GM19397 (cell line): ENCODE measurements at regions not wholly inside any gene's neighbourhood (a gene's known extent, or its start where the extent isn't known, plus 50 kb on each side); places are given as distances from the start of the nearest gene placed in this dataset.

ENCODE experiments used
- ATAC-seq: cut with Tn5 transposase; IDR thresholded peaks from one replicate; pipeline ENCODE4 v1.9.1; 2021; ENCODE audit warnings: mild to moderate bottlenecking, moderate library complexity; ENCODE audit not compliant: unreplicated experiment

DNA sequence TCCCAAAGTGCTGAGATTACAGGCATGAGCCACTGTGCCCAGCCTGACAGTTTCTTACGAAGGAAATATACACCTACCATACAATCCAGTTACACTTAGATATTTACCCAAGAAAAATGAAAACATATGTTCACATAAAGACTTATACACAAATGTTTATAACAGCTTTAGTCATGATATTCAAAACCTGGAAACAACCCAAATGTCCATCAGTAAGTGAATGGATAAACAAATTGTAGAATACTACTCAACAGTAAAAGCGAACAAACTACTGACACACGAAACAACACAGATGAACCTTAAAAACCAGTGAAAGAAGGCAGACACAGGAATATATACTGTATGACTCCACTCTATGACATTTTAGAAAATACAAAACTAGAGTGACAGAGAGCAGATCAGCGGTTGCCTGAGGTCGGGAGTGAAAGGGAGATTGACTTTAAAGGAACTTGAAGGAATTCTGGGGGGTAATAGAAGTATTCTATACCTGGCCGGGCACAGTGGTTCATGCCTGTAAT is 83.6 kb downstream of the SPRING1 start:
- ATAC-seq: no peak

DNA sequence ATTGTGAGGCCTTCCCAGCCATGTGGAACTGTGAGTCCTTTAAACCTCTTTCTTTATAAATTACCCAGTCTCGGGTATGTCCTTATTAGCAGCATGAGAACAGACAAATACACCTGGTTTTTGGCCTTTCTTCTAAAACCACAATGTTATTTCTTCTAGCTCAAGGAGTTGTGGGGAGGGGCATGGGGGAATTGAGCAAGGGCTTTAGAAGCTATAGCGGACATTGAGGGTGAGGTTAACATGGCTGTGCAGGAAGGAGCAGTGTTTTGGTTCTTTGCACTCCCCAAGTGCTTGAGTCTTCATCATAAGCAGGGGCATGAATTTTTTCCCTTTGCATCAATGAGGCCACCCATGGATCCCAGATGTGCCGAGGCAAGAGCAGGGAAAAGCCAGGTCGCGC is 86.8 kb downstream of the SPRING1 start:
- no peak for ATAC-seq

DNA sequence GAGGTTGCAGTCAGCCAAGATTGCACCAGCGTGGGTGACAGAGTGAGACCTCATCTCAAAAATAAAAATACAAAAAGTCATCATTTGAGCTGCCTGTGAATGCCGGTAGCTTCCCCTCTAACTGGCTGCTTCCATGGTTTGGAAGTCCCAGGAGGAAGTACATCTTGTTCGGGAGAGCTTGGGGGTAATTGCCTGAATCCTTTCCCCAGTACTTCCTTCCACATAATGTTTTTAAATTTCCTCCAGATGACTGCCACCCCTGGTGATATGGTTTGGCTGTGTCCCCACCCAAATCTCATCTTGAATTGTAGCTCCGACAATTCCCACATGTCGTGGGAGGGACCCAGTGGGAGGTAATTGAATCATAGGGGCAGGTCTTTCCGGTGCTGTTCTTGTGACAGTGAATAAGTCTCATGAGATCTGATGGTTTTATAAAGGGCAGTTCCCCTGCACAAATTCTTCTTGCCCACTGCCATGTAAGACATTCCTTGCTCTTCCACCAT is 87.2 kb downstream of the SPRING1 start:
- ATAC-seq: no peak

DNA sequence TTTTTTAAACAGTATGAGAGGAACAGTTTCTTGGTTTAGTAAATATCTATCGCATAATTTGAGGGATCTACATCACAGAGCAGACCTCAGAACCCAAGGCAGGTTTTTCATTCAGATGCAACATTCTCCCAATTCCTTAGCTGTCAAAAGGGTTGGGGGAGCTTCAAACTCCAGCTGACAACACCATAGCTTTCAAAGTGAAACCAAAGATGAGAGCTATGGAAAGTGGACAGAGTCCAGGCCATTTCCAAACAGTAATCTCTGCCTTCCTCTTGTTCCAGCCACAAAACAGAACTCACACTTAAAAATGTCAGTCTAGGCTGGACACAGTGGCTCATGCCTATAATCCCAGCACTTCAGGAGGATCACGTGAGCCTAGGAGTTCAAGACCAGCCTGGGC is 87.8 kb downstream of the SPRING1 start:
- no peak for ATAC-seq

DNA sequence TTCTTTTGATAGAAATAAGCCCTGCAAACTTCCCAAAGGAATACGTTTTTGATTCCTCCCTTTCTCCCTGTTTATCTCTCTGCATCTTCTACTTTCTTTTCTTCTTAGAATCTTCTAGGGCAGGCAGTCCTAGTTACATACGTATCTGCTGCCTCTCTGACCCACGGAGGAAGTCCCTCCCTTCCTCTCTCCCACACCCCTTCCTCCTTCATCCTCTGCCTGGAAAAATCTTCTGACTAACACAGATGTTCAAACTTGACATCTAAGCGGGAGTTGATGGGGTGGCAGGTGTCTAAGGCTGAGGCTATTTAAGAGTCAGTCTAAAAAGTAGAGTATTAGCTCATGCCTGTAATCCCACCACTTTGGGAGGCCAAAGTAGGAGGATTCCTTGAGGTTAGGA is 88.6 kb downstream of the MAP1LC3B2 start:
- no peak for ATAC-seq

DNA sequence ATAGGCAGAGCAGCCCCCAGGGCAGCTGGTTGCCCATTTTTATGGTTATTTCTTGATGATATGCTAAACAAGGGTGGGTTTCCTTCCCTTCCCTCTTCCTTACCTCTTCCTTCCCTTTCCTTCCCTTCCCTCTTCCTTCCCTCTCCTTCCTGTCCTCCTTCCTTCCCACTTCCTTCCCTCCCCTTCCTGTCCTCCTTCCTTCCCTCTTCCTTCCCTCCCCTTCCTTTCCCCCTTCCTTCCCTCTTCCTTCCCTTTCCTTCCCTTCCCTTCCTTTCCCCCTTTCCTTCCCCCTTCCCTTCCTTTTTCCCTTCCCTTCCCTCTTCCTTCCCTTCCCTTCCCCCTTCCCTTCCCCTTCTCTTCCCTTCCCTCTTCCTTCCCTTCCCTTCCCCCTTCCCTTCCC is 87.7 kb downstream of the MAP1LC3B2 start:
- ATAC-seq: no peak

DNA sequence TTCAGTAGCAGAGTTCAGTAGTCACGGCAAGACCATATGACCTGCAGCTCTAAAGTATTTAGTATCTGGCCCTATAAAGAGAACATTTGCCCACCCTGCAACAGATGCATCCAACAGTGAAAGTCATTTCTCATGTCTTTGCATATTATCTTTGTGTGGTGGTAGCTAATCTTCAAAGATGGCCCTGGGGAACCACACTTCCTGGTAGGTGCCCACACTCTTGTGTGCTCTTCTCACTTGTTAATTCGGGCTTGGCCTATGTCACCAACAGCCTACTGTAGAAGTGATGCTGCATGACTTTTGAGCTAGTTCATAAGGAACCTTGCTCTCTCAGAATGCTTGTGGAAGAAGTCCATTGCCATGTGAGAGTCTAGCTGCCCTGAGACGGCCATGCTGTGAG is 85.6 kb downstream of the MAP1LC3B2 start:
- no peak for ATAC-seq

DNA sequence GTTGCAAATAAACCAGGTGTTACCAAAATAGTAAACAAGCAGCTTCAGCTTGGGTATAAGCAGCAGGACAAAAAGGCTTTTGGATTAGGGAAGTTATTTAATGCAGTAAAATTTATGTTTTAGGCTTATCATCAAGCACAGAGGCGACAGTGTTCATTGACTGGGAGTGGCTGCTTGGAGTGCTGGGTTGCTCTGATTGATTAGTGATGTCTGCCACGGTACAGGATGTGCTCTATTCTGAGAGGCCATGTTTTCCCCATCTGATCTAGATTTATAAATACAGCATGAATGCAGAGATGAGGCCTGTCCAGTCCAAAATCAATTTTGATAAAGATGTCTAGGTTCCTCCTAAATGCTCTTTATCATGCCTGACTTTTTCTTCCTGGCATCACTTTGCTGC is 83.5 kb downstream of the MAP1LC3B2 start:
- no peak for ATAC-seq

DNA sequence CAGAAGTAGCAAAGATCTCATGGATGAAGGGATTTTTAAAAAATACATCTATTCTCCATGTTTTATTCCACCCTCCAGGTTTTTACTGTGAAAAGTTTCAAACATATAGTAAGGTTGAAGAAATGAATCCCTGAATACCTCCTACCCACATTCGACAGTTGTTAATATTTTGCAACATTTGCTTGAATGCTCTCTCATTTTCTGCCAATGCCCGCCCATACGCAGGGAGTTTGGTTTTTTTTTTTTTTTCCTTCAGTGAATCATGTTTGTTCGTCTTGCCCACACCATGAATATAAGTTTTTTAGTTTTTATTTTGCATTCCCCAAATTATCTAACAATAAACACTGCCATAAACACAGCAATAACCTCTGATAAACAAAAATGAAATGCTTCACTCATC is 82.9 kb downstream of the MAP1LC3B2 start:
- ATAC-seq: no peak

DNA sequence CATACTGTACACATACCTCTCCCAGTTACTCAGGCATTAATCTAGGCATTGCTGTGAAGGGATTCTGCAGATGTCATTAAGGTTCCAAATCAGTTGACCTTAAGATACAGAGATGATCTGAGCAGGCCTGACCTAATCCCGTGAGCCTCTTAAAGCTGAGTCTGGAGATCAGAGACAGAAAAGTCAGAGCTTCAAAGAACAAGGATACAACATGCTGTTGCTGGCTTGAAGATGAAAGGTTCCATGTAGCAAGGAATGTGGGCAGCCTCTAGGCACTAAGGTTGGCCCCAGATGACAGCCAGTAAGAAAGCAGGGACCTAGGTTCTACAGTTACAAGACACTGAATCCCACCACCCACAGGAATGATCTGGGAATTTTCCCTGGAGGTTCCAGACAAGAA is 81.1 kb downstream of the MAP1LC3B2 start:
- ATAC-seq: no peak

DNA sequence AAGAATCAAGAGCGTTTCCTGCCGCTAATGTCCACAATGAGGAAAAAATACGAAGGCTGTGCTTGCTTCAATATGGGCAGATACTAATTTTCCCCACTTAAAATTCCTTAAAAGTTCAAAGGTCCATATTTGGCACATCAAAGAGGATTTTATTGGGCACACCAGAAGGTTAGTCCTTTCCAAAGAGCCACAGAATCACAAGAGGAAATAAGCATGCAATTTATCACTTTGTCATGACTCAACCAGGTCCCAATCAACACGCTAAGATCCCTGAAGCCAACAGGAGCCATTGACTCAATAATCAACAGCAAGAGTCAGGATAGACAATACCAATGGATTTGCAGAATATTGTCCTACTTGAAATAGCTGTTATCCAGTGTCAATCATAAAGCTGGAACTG is 80.6 kb downstream of the MAP1LC3B2 start:
- no peak for ATAC-seq

DNA sequence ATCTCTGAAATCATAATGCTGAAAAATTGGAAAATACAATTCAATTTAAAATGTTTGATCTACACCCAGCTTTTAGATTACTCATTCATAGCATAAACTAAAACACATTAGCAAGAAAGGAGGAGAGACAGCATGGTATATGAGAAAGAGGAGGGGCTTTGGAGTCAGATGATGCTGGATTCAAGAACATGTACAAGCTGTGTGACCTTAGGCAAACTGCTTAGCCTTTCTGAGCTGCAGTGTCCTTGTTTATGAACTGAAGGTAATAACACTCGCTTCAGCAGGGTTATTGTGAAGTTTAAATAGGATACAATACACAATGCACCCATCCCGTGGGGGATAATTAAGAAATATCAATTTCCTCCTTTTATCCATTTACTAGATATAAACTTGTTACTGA is 79.2 kb downstream of the MAP1LC3B2 start:
- ATAC-seq: no peak

DNA sequence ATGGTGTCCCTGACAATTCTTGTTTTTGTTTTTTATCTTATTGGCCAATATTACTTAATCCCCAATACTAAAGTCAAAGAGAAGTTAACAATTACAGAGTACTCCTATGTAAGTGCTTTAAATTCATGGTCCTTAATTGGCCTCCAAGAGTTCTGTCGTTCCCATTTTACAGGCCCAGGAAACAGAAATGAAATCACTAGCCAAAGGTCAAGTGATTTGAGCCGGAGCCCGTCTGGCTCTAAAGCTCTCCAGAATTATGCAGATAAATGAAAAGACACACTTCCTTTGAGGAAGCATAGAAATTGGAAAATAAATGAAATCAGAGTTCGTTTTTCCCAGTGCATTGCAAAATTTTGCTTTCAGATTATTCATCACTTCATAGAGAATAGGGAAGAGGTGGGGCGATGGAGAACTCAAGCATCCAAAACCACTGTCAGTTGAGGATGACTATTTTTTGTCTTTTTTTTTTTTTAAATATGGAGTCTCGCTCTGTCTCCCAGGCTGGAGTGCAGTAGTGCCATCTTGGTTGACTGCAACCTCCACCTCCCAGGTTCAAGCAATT is 78.5 kb downstream of the MAP1LC3B2 start:
- no peak for ATAC-seq

DNA sequence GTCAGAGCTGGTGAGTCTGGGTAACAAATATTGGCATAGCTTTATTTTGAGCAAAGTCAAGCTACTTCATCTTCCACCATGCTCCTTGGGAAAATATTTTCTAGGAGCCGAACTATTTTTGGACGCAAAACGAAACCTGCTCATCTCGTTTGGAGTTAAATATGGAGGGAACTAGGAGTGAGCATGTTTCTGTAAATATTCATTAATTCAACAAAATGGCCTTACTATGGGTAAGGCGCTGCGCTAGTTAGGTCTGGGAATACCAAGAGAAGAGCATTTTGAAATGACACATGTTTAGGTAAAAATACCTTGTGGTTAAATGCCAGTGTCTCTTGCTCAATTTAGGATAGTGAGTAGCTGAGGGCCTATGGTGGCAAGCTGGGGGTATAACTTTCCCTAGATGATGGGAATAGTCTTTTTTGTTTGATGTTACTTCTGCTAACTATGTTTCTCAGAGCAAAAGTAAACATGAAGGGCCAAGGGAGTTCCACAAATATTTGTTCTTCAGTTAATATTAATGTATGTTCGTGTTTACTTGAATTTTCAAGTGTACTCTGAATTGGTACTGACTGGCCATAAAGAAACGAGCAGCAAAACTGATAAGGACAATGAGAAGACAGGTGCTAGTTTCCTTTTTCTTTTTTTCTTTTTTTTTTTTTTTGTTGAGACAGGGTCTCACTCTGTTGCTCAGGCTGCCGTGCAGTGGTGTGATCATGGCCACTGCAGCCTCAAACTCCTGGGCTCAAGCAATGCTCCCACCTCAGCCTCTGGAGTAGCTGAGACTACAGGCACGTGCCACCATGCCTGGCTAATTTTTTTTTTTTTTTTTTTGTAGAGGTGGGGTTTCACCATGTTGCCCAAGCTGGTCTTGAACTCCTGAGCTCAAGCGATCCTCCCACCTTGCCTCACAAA is 77.7 kb downstream of the MAP1LC3B2 start:
- no peak for ATAC-seq

DNA sequence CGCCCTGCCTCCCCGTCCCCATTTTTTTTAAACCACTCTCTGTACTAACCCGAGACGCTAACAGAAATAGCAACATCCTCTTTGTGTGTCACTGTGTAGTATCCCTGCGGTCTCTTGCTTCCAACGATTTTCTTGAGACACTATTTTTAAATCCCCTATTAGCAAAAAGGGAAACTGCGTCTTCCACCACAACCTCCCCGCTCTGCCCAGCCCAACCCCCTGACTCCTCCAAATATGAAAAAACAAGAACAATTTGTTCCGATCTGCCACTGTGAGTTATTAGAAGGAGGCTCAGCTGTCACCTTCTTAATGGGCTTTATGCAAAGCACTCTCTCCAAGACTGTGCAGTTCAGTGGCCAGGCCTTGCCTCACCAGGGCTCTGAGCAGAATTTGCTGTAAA is 76.3 kb downstream of the MAP1LC3B2 start:
- ATAC-seq: no peak

DNA sequence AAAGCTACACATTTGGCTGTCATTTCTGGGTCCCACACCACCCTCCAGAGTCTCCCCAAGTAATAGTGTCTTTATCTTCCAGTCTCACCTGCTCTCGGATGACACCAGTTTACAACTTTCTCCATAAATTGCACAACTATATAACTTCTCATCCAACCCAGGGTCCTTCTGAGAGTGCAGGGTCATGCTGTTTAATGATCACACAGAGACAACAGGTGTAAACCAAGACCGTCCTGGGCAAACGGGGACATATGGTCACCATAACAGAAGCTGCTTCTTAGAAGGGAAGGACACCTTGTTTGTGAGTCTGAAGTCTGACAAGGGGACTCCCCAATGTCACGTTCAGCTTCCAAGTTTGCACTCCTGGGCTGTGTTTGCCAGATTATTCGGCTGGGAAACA is 74.3 kb downstream of the MAP1LC3B2 start:
- ATAC-seq: no peak

DNA sequence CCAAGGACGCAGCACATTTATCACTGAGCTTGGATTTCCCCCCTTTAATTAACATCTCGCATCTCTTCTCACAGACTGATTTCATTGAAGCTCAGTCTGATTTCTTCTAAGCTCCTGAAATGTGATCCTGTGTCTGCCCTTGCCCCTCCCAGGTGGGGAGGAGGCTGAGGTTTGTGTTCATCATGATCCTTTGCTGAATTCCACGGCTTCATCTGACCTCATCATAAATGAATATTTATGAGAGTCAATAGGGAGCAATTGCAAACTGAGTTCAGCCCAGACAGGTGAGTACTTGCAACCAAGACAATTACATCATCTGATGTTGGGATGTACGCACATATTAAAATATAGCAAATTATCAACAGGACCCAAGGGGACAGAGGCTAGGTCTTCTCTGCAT is 72.4 kb downstream of the MAP1LC3B2 start:
- ATAC-seq: no peak

DNA sequence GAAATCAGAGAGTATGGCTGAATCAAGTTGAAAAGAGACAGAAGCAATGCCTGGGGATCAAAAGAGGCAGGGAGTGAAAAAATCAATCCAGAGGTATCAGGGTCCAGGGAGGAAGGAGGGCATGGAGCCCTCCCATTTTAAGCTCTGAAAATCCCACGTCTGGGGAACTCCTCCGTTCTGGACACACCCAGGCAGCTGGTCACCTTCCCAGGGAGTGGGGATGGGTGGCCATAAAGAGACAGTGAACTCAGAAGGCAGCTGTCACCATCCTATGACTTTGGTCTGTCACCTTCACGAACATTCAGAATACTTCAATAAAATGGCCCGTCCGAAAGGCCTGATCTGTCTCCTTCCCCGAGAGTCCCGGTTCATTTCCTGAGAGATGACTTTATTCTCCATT is 71.6 kb downstream of the MAP1LC3B2 start:
- ATAC-seq: no peak

DNA sequence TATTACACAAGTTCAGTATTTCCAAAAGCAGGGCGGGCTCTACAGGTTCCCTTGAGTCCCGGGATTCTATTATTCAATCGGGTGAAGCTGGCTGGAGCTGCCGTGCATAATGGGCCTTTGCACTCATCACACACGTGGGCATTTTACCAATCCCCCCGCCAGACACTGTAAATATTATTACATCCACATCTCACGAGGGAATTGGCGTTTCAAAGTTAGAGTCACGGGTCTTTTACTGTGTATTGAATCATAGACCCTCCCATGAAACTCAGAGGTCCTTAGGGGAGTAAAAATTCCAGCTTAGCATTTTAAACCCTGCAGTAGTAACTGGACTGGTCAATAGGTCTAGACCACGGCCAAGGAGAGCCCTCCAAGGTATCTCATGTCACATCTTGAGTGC is 70.3 kb downstream of the MAP1LC3B2 start:
- ATAC-seq: no peak

DNA sequence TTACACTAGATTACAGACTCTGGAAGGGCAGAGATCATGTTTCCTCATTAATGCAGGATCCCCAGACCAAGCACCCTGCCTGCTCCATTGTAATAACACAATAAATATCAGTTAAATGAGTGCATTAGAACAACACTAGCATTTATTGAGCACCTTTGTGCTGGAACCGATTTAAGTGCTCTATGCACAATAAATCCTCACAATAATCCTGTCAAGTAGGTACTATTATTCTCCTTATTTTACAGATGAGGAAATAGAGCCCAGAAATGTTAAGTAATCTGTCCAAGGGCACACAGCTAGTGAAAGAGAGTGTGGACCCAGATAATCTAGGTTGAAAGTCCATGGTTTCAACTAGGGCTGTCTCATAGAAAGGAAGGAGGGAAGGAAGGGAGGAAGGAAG is 69.8 kb downstream of the MAP1LC3B2 start:
- no peak for ATAC-seq

DNA sequence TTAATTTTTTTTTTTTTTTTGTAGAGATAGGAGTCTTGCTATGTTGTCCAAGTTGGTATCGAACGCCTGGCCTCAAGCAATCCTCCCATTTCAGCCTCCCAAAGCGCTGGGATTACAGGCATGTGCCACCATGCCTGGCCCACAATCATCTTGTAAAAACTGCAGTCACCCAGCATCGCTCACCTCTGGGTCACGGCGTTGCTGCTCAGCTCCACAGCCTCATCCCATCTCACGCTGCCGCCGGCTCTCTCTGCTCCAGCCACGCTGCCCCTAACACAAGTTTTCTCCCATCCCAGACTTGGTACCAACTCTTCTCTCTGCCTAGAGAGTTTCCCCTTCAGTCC is 69.2 kb downstream of the MAP1LC3B2 start:
- no peak for ATAC-seq
